ENCODE measurements at regions not wholly inside any gene's neighbourhood (a gene's known extent, or its start where the extent isn't known, plus 50 kb on each side); places are given as distances from the start of the nearest gene placed in this dataset.

- ATAC-seq = no peak
- no peak for TF ChIP-seq ZC3H10 (CRISPR knock-in tag; IDR thresholded peaks at IDR 0.05)
- TF ChIP-seq CREB5 (CRISPR knock-in tag; IDR thresholded peaks at IDR 0.05; ENCODE audit: low read depth) = no peak
Observed at GRCh38 chr16:6484081-6484480, 848.6 kb upstream of the RBFOX1 start.

- no peak for ATAC-seq
- no peak for TF ChIP-seq RARB (CRISPR knock-in tag; IDR thresholded peaks at IDR 0.05)
- no peak for TF ChIP-seq ZNF70 (CRISPR knock-in tag; IDR thresholded peaks at IDR 0.05)
- no peak for TF ChIP-seq ESRRG (CRISPR knock-in tag; IDR thresholded peaks at IDR 0.05)
Observed at GRCh38 chr16:6483469-6484033, 849.1 kb upstream of the RBFOX1 start.

- ATAC-seq = no peak
- TF ChIP-seq PATZ1 (CRISPR knock-in tag; IDR thresholded peaks at IDR 0.05; ENCODE audit: borderline replicate concordance) (no peak), CSDC2 (CRISPR knock-in tag; IDR thresholded peaks at IDR 0.05) (no peak)
Observed at GRCh38 chr16:6482696-6483468, 849.8 kb upstream of the RBFOX1 start.

- no peak for ATAC-seq
- TF ChIP-seq ZNF8 (CRISPR knock-in tag; IDR thresholded peaks at IDR 0.05) = no peak
- TF ChIP-seq TCF4 (CRISPR knock-in tag; IDR thresholded peaks at IDR 0.05; ENCODE audit: borderline replicate concordance) = no peak
- no peak for TF ChIP-seq BACH2 (CRISPR knock-in tag; IDR thresholded peaks at IDR 0.05; ENCODE audit: borderline replicate concordance)
- no peak for TF ChIP-seq ISL1 (CRISPR knock-in tag; IDR thresholded peaks at IDR 0.05)
- TF ChIP-seq POU6F1 (CRISPR knock-in tag; IDR thresholded peaks at IDR 0.05; ENCODE audit: borderline replicate concordance, low read depth) = no peak
- no peak for TF ChIP-seq PATZ1 (CRISPR knock-in tag; IDR thresholded peaks at IDR 0.05; ENCODE audit: borderline replicate concordance)
- no peak for TF ChIP-seq TOX (CRISPR knock-in tag; IDR thresholded peaks at IDR 0.05; ENCODE audit: borderline replicate concordance)
- no peak for TF ChIP-seq GLIS3 (CRISPR knock-in tag; IDR thresholded peaks at IDR 0.05)
- TF ChIP-seq ZC3H10 (CRISPR knock-in tag; IDR thresholded peaks at IDR 0.05) = no peak
- no peak for TF ChIP-seq ZFP3 (CRISPR knock-in tag; IDR thresholded peaks at IDR 0.05)
- no peak for TF ChIP-seq OSR1 (CRISPR knock-in tag; IDR thresholded peaks at IDR 0.05)
Observed at GRCh38 chr16:6481894-6482293, 850.8 kb upstream of the RBFOX1 start.

GRCh38 chr16:6453742-6454141 lies 878.9 kb upstream of the RBFOX1 start:
- no peak for ATAC-seq
- TF ChIP-seq SNAI2 (CRISPR knock-in tag; IDR thresholded peaks at IDR 0.05) (no peak), ZNF8 (CRISPR knock-in tag; IDR thresholded peaks at IDR 0.05) (no peak), PATZ1 (CRISPR knock-in tag; IDR thresholded peaks at IDR 0.05; ENCODE audit: borderline replicate concordance) (no peak), CSDC2 (CRISPR knock-in tag; IDR thresholded peaks at IDR 0.05) (no peak), ESRRG (CRISPR knock-in tag; IDR thresholded peaks at IDR 0.05) (no peak), TSHZ2 (CRISPR knock-in tag; IDR thresholded peaks at IDR 0.05) (no peak), ZFP30 (CRISPR knock-in tag; IDR thresholded peaks at IDR 0.05) (no peak), ZC3H10 (CRISPR knock-in tag; IDR thresholded peaks at IDR 0.05) (no peak), CSRNP3 (CRISPR knock-in tag; IDR thresholded peaks at IDR 0.05) (no peak)

All from SK-N-SH treated with all-trans-retinoic acid at 6 μM for 48 hours (cell line).